ENCODE measurements at regions not wholly inside any gene's neighbourhood (a gene's known extent, or its start where the extent isn't known, plus 50 kb on each side); places are given as distances from the start of the nearest gene placed in this dataset.
A peak's percentile ranks its signal among the peaks of the same experiment; 100 is the strongest.

GRCh38 chr4:115260195-115260594 lies 146.8 kb upstream of the NDST4 start:
- DNase-seq (ENCODE audit: low spot score) (no peak), ATAC-seq (ENCODE audit: low read depth) (no peak)
- TF ChIP-seq, protein P1, sequence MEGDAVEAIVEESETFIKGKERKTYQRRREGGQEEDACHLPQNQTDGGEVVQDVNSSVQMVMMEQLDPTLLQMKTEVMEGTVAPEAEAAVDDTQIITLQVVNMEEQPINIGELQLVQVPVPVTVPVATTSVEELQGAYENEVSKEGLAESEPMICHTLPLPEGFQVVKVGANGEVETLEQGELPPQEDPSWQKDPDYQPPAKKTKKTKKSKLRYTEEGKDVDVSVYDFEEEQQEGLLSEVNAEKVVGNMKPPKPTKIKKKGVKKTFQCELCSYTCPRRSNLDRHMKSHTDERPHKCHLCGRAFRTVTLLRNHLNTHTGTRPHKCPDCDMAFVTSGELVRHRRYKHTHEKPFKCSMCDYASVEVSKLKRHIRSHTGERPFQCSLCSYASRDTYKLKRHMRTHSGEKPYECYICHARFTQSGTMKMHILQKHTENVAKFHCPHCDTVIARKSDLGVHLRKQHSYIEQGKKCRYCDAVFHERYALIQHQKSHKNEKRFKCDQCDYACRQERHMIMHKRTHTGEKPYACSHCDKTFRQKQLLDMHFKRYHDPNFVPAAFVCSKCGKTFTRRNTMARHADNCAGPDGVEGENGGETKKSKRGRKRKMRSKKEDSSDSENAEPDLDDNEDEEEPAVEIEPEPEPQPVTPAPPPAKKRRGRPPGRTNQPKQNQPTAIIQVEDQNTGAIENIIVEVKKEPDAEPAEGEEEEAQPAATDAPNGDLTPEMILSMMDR (IDR thresholded peaks at IDR 0.05; ENCODE audit: poor library complexity, severe bottlenecking) = no peak
- Histone ChIP-seq H3K27ac (ENCODE audit: poor library complexity, severe bottlenecking) (no peak overlapping the region), H3K4me3 (ENCODE audit: severe bottlenecking) (no peak overlapping the region), H3K36me3 (ENCODE audit: low read depth) (no peaks in the 10 kb centered on the region), H3K27me3 (ENCODE audit: insufficient read depth, poor library complexity, severe bottlenecking) (no peaks in the 10 kb centered on the region), H3K4me1 (ENCODE audit: insufficient read depth, poor library complexity, severe bottlenecking) (no peaks in the 10 kb centered on the region), H3K9me3 (ENCODE audit: severe bottlenecking) (no peaks in the 10 kb centered on the region)

DNA sequence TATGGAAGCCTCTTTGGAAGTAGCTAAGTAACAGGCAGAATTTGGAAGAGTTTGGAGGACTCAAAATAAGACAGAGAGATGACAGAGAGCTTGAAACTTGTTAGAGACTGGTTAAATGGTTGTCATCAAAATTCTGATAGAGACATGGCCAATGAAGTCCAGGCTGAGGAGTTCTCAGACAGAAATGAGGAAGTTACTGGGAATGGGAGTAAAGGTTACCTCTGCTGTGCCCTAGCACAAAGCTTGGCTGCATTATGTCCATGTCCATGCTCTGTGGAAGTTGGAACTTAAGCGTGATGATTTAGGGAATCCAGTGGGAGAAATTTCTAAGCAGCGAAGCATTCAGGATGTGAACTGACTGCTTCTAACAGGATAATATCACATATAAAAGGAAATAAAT lies 146.2 kb upstream of the NDST4 start:
- TF ChIP-seq, protein P1 (IDR thresholded peaks at IDR 0.05; ENCODE audit: poor library complexity, severe bottlenecking) = no peak
- H3K9me3 ChIP-seq (ENCODE audit: severe bottlenecking) = no peaks in the 10 kb centered on the region
- no peaks in the 10 kb centered on the region for H3K27me3 ChIP-seq (ENCODE audit: insufficient read depth, poor library complexity, severe bottlenecking)
- ATAC-seq (ENCODE audit: low read depth) (no peak), DNase-seq (ENCODE audit: low spot score) (no peak)
- no peaks in the 10 kb centered on the region for H3K4me1 ChIP-seq (ENCODE audit: insufficient read depth, poor library complexity, severe bottlenecking)
- no peak overlapping the region for H3K27ac ChIP-seq (ENCODE audit: poor library complexity, severe bottlenecking)
- H3K36me3 ChIP-seq (ENCODE audit: low read depth) = no peaks in the 10 kb centered on the region
- no peak overlapping the region for H3K4me3 ChIP-seq (ENCODE audit: severe bottlenecking)

GRCh38 chr4:115249808-115250207 lies 136.4 kb upstream of the NDST4 start:
- no peak for DNase-seq (ENCODE audit: low spot score)
- H3K27ac ChIP-seq (ENCODE audit: poor library complexity, severe bottlenecking) = no peak overlapping the region

DNA sequence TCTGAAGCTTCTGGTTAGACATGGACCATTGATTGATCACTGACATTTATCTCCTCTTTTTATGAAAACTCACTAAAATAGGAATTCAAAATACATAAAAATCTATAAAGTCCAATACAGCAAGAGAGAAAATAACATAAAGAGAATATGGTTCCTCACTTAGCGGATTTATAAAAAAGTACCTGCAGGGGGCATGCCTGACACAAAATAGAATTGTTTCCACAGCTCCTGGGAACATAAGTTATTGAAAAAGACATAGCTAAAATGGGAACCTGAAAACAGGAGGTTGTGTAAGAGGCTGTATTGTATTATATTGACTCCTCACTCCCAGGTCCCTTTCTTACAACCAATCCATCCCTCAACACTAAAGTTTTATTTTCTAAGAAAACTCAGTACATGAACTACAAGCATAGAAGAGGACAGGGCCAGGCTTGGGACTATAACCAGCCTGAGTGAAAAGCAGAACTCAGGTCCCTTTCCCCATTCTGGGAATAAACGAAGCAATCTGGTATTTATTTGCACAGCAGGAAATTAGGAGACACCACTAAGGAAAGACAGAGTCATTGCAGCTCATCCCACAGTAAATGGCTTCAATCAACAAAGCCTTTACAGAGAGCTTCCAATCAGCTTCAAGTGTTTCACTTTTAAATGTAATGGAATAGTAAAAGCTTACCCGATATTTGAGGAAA lies 121.1 kb upstream of the NDST4 start:
- H3K27me3 ChIP-seq (ENCODE audit: insufficient read depth, poor library complexity, severe bottlenecking) = peaks cover 6% of the 10 kb centered on the region
- 0 out of 3 replicates have a peak, but pooled peaks have one; percentile 41 for ATAC-seq (ENCODE audit: low read depth)
- no peak overlapping the region for H3K27ac ChIP-seq (ENCODE audit: poor library complexity, severe bottlenecking)
- no peaks in the 10 kb centered on the region for H3K9me3 ChIP-seq (ENCODE audit: severe bottlenecking)
- no peak for DNase-seq (ENCODE audit: low spot score)
- TF ChIP-seq, protein P1 (IDR thresholded peaks at IDR 0.05; ENCODE audit: poor library complexity, severe bottlenecking) = peak; percentile 47
- no peaks in the 10 kb centered on the region for H3K36me3 ChIP-seq (ENCODE audit: low read depth)
- H3K4me3 ChIP-seq (ENCODE audit: severe bottlenecking) = no peak overlapping the region
- H3K4me1 ChIP-seq (ENCODE audit: insufficient read depth, poor library complexity, severe bottlenecking) = no peaks in the 10 kb centered on the region

More at GRCh38 chr4:115249808-115250207, 136.4 kb upstream of the NDST4 start:
- ATAC-seq (ENCODE audit: low read depth) = peak; percentile 14; the same call in 1 of the 3 replicates
- TF ChIP-seq, protein P1 (IDR thresholded peaks at IDR 0.05; ENCODE audit: poor library complexity, severe bottlenecking) = no peak
- peaks cover 2% of the 10 kb centered on the region for H3K27me3 ChIP-seq (ENCODE audit: insufficient read depth, poor library complexity, severe bottlenecking)
- no peak overlapping the region for H3K4me3 ChIP-seq (ENCODE audit: severe bottlenecking)
- no peaks in the 10 kb centered on the region for H3K36me3 ChIP-seq (ENCODE audit: low read depth)
- no peaks in the 10 kb centered on the region for H3K4me1 ChIP-seq (ENCODE audit: insufficient read depth, poor library complexity, severe bottlenecking)
- H3K9me3 ChIP-seq (ENCODE audit: severe bottlenecking) = no peaks in the 10 kb centered on the region

GRCh38 chr4:115233600-115233999 lies 120.2 kb upstream of the NDST4 start:
- Histone ChIP-seq H3K27ac (ENCODE audit: poor library complexity, severe bottlenecking) (no peak overlapping the region), H3K27me3 (ENCODE audit: insufficient read depth, poor library complexity, severe bottlenecking) (peaks cover 6% of the 10 kb centered on the region), H3K9me3 (ENCODE audit: severe bottlenecking) (no peaks in the 10 kb centered on the region), H3K36me3 (ENCODE audit: low read depth) (no peaks in the 10 kb centered on the region), H3K4me3 (ENCODE audit: severe bottlenecking) (no peak overlapping the region), H3K4me1 (ENCODE audit: insufficient read depth, poor library complexity, severe bottlenecking) (no peaks in the 10 kb centered on the region)
- ATAC-seq (ENCODE audit: low read depth) (no peak), DNase-seq (ENCODE audit: low spot score) (no peak)
- TF ChIP-seq, protein P1 (IDR thresholded peaks at IDR 0.05; ENCODE audit: poor library complexity, severe bottlenecking) = no peak
